Heart left ventricle (tissue), 13 donors: ENCODE measurements at regions not wholly inside any gene's neighbourhood (a gene's known extent, or its start where the extent isn't known, plus 50 kb on each side); places are given as distances from the start of the nearest gene placed in this dataset.

Experiments
- POLR2A ChIP-seq, 2 donors: fragments of 450-650 bp; IDR thresholded peaks; one replicate each; pipeline ENCODE4 v1.6.1; 2017; ENCODE audit warnings: antibody characterized with exemption in 2 of 2, mild to moderate bottlenecking in 2 of 2, moderate library complexity in 2 of 2
- TF ChIP-seq, protein P1 (sequence below), 12 donors: fragments of 200-600 bp; sonication (generic) in 4 of 12; IDR thresholded peaks; one replicate each; pipeline versions ENCODE4 v1.5.0 to v1.8.0; 2018 to 2022; ENCODE audit warnings: antibody characterized with exemption in 12 of 12, mild to moderate bottlenecking in 5 of 12
- donor health status: ischemic (EF 13 %, LVEDD 7.1; RV severe dilation, severe dysfunction).
- donor health status: DM: no; HTN: yes; CAD: no.
- donor health status: DM: no; HTN: no; CAD: no.
- donor health status: ischemic (EF 25% LVEDD 6.9; RV normal size, moderate dysfunction).
- donor health status: ischemic (EF 25% LVEDD 5.7; RV mildly dilated, moderate dysfunction).
- donor health status: ischemic (EF 35%, LVEDD 5.7; RV mildly dilated, moderate dysfunction).
- donor health status: nonischemic (EF 11% LVEDD 7.7; RV severe dilation, severe dysfunction).
- donor health status: DM: yes; HTN: yes; CAD: no.
- donor health status: PGD.
- donor health status: ischemic (EF 29% LVEDD 5.4; RV normal size, mild dysfunction).
- donor health status: nonischemic (EF 23%, LVEDD 6.1; RV moderate dilation, normal function).

DNA sequence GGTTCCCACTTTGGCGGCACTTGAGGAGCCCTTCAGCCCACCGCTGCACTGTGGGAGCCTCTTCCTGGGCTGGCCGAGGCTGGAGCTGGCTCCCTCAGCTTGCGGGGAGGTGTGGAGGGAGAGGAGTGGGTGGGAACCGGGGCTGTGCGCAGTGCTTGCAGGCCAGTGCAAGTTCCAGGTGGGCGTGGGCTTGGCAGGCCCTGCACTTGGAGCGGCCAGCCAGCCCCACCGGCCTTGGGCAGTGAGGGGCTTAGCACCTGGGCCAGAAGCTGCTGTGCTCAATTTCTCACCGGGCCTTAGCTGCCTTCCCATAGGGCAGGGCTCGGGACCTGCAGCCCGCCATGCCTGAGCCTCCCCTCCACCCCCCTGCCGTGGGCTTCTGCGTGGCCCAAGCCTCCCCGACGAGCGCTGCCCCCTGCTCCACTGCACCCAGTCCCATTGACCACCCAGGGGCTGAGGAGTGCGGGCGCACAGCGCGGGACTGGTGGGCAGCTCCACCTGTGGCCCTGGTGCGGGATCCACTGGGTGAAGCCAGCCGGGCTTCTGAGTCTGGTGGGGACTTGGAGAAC lies 474.3 kb downstream of the MID1IP1 start:
- TF ChIP-seq, protein P1, sequence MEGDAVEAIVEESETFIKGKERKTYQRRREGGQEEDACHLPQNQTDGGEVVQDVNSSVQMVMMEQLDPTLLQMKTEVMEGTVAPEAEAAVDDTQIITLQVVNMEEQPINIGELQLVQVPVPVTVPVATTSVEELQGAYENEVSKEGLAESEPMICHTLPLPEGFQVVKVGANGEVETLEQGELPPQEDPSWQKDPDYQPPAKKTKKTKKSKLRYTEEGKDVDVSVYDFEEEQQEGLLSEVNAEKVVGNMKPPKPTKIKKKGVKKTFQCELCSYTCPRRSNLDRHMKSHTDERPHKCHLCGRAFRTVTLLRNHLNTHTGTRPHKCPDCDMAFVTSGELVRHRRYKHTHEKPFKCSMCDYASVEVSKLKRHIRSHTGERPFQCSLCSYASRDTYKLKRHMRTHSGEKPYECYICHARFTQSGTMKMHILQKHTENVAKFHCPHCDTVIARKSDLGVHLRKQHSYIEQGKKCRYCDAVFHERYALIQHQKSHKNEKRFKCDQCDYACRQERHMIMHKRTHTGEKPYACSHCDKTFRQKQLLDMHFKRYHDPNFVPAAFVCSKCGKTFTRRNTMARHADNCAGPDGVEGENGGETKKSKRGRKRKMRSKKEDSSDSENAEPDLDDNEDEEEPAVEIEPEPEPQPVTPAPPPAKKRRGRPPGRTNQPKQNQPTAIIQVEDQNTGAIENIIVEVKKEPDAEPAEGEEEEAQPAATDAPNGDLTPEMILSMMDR (IDR thresholded peaks at IDR 0.05) = no peak
- no peak for TF ChIP-seq POLR2A (IDR thresholded peaks at IDR 0.05)
